RCC 7860 (cell line): ENCODE measurements at regions not wholly inside any gene's neighbourhood (a gene's known extent, or its start where the extent isn't known, plus 50 kb on each side); places are given as distances from the start of the nearest gene placed in this dataset.

ENCODE experiments used
- DNase-seq: peaks from one replicate; pipeline ENCODE4 v3.0.0-alpha.2; 2015; ENCODE audit warnings: low spot score
- FAIRE-seq: peaks from 2 replicates; lab custom pipeline; 2012; peaks lifted over from hg19 to GRCh38; lab: Jason Lieb, UNC

DNA sequence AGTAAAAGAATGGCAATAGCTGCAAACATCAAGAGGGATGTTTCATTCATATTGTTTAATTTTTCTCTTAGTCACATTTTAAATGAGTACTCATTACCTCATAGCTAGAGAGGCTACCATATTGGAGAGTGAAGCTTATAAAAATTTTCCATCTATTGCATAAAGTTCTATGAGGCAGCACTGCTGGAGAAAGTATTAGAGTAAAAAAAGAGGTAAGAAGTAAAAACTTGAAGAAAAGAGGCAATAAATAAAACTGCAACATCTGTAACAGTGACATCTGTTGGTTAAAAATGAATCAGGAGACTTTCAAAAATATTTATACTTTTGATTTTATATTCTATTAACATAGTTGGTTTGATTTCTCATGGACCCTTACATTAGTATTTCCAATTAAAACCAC is 284.5 kb upstream of the SEMA3D start:
- DNase-seq (no peak), FAIRE-seq (no peak)

DNA sequence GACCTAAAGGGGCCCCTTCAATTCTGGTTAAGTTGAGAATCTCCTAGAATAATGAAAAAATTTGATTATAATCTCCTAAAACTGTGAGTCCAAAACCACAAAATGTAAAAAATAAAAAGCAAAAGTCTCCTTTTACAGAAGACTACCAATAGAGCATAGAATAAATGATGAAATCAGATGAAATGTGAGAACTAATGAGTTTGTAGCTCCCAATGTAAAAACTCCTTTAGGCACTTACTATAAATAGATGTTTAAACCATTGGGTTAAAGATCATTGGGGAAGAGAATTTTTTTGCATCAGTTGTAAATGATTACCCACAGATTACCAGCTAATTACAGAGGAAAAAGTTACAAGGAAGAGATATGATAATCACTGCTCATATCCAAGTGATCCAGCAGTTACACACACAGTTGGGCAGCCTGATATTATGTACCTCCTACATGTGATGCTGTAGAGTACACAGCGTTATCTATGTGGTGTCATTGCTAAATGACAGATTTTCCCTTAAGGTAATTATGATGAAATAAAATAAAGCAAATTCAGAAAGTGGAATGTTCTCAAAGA is 282.7 kb upstream of the SEMA3D start:
- no peak for FAIRE-seq
- no peak for DNase-seq

DNA sequence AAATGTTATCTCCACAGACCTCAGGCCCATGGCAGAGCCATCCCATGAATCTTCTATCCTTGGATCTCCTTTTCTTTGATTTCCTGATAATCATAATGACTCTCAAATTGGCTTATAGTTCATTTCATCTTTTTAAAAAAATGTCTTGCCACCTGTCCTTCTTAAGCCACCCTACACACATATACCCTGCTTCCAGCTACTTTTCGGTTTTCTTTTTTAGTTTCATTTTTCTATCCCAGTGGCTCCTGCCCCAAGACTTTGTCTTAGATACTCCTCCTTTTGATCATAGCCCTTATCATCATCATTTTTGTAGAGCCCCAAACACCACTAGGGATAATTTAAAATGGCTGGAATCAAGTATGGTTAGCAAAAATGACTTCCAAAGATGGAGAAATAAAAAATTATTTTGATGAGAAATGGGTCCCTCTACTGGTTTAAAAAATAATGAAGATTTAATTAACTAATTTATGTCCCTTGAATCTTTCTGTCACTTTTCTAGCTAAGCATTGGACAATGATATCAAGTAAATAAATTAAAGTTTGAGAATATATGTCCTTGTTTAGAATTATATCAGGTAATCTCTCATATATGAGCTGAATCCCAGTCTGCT is 277.3 kb upstream of the SEMA3D start:
- DNase-seq: no peak
- FAIRE-seq: no peak

DNA sequence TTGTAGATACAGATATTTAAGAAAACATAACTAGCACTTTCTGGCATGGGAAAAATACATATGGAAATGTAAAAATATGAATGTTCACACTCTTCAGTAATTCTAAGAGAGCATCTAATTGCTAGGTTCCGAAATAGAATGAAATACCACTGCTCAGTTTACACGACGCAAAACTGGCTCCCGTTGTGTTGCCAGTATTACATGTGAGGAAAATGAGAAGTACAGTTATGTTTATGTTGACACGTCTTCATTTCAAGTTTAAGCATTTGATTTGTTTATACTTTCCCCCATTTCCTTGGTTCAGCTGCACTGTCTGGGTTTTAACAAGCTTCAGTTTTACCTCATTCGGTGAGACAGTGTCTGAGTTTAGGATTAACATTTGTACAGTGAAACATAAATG is 275.8 kb upstream of the SEMA3D start:
- DNase-seq (no peak), FAIRE-seq (no peak)

DNA sequence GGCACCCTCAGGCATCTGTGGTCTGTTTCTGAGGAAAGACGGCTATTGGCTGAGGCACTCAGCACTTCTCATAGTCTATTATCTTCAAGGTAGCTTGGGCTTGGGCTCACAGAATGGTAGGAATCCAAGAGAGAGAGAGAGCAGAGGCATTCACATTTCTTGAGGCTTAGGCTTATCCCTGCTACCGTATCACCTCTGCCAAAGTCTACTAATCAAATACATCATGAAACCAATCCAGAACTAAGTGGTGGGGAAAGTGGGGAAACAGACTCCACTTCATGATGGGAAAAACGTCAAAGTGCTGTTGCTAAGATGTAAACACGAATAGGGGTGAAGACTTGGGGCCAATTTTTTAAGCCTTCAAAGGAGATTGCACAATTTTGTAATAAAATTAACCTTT is 271.1 kb upstream of the SEMA3D start:
- FAIRE-seq: no peak
- no peak for DNase-seq

DNA sequence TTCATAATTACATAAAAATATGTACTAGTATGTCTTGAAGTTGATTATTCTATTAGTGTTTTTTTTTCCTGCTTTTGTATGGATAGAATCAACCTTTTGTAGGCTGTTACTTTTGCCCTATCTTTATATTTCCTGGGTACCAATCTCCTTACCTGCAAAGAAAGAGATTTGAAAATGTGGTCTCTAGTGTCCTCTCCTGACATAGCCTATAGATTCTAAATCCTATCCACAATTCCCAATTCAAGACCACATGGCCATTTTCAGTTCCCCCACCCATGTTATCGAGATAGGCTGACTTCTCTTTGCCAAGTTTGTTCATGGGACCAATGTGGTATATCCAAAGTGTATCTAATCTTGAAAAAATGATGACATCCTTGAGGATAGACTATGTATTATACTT is 269.4 kb upstream of the SEMA3D start:
- DNase-seq (no peak), FAIRE-seq (no peak)

DNA sequence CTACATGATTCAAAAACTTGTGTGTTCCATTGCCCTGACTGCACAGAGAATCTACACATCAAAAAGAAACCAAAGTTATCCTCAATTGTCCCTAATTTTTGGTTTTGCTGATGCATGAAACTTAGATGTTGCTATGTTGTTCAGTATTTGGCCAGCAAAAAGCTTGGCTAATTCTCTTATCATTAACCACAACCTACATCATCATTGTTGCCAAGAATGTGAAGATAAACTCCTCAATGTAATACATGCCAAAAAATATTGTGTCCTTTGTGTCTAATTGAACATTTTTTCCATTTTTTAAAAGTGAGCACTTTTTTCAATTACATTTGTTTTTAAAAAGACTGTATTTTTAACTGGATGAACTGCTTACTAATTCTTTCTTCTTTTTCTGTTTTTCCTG is 268.0 kb upstream of the SEMA3D start:
- FAIRE-seq: no peak
- DNase-seq: no peak

DNA sequence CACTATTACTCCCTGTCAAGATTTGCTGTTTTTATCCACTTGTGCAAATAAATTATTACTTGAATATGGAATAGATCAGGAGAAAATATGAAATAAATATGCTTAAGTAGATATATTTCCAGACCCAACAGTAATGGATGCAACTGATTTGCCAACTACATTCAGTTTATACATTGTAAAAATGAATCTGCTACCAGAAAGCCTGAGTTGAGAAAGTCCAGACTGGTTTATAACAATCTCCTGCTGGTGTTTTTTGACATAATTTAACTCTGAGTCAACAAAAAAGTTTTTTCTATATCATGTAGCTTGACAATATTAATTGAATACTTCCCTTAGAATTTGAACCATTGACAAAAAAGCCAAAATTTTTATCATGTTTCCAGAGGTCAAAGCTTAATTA is 265.8 kb upstream of the SEMA3D start:
- no peak for FAIRE-seq
- no peak for DNase-seq

DNA sequence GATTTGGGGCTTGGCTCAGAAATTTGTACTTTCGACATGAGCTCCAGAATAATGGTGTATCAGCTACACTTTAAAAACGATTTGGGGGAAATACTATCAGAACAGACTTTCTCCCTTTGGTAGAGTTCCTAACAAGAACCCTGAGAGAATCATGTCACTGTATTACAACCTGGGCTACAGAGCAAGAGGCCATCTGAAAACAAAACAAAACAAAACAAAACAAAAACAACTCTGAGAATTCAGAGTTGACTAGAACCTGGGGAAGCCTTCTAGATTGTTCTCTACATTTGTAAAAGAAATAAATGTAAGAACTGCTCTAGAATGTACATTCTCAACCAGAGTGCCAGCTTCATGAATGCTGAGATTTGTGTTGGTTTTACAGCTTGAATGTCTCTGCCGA is 262.6 kb upstream of the SEMA3D start:
- FAIRE-seq (no peak), DNase-seq (no peak)

DNA sequence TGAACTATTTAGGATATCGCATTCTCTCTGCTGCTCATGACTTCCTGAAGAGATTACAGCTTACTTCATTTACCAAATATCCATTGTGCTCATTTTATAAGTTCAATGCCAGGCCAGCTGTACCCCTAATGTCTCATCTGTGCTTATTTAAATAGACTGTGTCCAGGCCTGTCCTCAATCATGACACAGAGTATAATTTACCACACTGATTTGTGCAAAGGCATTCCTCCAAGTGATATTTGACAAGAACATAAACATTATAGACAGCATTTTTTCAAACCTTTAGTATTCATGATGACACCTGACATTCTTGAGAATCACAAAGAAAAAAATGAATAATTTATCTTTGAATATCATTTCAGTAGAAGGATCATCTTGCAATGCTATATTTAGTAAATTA is 260.1 kb upstream of the SEMA3D start:
- no peak for DNase-seq
- FAIRE-seq: no peak

DNA sequence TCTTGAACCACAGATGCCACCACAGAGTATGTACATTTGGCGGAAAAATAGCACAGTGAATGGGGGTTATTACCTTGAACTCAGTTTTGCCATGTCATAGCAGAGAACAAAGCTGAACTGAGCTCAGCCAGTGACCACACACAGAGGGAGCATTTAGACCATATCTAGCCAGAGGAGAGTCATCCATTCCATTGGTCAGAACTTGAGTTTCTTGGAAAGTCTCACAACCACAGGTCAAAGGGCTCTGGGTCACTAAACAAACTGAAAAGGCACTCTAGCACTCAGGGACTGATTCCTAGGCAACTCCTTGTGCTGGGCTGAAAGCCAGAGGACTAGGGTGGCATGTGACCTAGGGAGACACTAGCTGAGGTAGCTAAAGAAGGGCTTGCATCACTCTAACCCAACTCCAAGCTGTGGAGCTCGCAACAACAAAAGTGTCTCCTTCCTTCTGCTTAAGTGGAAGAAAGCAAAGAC is 239.7 kb upstream of the SEMA3D start:
- no peak for FAIRE-seq
- no peak for DNase-seq

DNA sequence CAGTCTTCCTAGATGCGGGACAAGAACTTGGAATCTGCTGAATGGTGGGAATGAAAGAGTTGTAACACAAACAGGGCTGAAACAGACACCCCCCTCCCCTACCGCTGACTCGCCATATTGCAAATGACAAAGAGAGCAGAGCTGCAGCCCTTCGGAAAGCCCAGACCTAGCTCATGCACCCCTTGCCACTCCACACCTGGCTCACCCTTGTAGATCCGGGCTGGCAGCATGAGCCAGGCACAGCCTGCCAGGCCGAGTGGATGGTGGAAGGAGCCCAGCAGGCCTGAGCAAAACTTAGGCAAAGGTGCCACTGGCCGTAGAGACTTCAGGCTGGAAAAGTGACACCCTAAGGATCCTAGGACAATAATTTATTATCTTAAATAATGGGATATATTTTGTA is 237.4 kb upstream of the SEMA3D start:
- DNase-seq: no peak
- FAIRE-seq: no peak

DNA sequence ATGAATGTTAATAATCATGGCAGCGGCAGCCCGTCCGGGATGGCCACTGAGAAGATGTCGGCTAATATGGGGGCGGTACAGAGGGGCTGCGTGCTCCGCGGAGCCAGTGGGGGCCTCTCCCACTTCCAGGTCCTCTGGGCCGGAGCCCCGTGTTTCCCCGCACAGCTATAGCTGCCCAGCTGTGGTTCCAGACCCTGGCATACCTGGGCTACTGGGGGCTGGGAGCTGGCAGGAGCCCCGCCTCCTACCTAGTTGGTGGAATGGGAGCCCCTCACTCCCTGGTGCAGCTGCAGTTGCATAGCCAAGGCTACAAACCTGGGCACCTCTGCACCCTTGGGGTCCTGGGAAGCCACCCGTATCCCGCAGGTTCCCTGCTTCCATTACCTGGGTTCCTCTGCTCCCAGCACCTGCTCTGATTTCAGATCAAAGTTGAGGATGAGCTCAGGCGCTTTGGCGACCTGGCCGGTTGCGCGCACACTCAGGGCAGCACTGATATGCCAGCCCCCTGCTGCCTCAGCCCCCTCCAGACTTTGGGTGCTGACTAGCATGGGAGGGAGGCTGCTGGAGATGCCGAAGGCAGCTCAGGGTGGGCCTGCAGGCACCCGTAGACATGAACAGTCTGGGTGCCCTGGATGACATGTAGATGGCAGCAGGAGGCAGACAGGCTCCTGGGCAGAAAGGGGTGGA is 236.5 kb upstream of the SEMA3D start:
- DNase-seq: no peak

DNA sequence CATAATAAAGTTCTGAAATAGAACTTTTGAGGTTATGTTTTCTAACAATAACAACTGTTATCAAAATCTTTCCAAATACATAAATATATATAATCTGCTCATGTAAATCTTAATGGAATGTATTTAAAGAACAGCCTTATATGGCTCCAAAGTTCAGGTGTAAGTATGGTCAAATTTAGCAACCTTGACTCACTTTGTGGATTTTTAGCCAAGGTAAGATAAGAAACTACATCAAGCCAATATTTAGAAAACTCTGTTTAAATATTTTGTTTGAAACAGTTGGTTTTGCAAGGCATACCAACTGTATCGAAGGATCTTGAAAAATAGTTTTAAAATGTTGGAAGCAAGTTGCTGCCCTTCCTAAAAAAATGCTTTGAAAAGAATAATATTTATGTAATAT is 228.9 kb upstream of the SEMA3D start:
- DNase-seq: no peak
- no peak for FAIRE-seq

More for the DNA sequence above, 236.5 kb upstream of the SEMA3D start:
- no peak for FAIRE-seq

DNA sequence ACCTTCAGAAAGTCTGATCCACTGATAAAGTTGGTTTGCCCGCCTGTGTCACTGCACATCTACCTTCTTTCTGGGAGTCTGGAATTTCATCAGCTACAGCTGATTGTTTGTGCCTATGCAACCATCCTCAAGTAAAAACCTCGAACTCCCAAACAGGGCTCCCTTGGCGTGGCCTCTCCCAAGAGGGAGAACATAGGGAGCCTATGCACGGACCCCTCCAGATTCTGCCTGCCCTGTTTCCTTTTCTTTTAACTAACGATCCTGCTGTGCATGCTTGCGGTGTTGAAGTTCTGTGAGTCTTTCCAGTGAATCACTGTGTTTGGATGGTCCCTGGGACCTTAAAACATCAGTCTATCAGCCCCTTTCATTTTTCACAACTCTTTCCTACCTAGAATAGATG is 226.9 kb upstream of the SEMA3D start:
- DNase-seq: no peak
- no peak for FAIRE-seq

DNA sequence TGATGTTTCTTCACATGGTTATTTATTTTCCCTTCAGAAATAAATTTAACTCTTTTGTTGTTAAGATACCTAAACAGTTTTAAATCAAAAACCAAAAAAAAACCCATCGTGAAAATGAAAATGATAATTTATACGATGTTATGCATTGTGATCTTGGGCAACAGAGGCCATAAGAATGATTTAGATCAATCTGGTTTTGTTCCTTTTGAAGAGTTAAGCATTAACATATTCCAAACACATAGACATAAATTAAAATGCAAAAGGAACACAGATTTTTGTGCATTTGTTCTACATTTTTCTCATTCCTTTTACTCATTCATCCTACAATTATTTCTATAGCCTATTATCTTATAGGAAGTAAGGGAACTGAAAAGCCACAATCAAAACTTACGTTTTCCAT is 226.1 kb upstream of the SEMA3D start:
- no peak for DNase-seq
- no peak for FAIRE-seq

DNA sequence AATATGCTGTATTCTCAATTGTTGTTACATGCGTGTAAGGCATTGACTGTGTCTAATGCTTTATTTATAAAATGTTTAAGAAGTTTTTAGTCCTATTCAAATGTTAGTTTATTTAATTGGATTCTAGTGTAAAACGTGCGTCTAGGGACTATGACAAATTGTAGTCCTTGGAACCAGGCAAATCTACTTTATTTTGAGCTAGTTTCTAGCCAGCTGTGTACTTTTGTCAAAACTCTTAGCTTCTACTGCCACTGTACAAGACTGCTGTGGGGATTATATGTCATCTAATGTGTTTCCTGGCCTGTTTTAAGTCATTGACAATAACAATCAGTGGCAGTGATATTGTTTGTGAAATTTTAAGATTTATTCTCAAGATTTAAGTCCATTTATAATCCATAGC is 220.5 kb upstream of the SEMA3D start:
- FAIRE-seq (no peak), DNase-seq (no peak)

DNA sequence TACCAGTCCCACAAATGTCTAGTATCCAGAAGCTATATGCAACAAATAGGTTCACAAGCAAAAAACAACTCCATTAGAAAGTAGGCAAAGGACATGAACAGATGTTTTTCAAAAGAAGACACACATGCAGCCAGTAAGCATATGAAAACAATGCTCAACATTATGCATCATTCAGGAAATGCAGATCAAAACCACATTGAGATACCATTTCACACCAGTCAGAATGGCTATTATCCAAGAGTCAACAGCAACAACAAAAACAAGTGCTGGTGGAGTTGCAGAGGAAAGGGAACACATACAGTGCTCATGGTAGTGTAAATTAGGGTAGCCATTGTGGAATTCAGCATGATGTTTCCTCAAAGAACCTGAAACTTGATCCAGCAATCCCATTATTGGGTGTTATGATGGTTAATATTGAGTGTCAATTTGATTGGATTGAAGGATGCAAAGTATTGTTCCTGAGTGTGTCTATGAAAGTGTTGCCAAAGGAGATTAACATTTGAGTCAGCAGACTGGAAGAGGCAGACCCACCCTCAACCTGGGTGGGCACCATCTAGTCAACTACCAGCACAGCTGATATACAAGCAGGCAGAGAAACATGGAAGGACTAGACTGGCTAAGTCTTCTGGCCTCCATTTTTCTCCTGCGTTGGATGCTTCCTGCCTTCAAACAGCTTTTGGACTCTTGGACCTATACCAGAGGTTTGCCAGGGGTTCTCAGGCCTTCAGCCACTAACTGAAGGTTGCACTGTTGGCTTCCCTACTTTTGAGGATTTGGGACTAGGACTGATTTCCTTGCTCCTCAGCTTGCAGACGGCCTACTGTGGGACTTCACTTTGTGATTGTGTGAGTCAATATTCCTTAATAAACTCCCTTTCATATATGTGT is 218.4 kb upstream of the SEMA3D start:
- no peak for DNase-seq
- FAIRE-seq: no peak

DNA sequence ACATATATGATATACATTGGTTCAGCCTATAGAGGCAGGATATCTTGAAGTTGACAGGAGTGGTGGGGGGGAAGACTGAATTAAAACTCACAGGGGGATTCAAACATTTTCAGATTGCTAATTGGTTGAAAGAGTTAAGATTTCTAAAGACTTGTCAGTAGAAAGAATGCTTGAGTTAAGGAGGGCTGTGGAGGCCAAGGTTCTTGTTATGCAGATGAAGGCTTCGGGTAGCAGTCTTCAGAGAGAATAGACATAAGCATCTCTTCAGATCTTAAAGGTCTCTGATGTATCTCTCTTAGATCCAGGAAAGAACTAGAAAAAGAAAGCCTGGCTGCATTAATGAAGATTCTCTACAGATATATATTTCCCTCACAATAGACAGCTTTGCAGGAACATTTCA is 209.8 kb upstream of the SEMA3D start:
- DNase-seq: no peak
- no peak for FAIRE-seq

DNA sequence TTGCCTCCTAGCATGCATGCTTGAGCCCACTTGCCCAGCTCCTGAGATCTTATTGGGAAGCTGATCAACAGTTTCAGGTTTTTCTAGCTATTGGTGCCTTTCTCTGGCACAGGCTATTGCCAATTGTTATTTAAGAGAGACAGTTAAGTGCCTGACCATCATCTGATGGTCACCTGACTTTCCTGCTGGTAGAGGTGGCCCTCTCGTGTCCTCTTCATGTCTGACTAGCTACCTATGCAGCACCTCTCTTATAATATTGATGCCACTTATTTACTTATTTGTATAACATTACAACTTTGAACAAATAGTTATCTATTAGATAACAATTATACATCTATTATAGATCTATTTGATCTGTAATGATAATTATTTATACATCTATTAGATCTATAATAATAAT is 205.9 kb upstream of the SEMA3D start:
- no peak for FAIRE-seq
- DNase-seq: no peak

DNA sequence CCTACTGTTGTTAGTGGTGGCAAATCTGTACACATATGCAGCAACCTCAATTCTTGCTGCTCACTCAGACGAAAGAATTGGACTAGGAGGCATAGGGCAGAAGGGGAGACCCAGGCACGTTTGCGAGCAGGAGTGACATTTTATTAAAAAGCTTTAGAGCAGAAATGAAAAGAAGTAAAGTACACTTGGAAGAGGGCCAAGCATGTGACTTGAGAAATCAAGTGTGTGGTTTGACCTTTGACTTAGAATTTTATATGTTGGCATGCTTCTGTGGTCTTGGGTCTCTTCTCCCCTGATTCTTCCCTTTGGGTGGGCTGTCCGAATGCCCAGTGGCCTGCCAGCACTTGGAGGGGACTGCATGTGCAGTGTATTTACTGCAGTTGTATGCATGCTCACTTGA is 205.5 kb upstream of the SEMA3D start:
- DNase-seq (no peak), FAIRE-seq (no peak)

DNA sequence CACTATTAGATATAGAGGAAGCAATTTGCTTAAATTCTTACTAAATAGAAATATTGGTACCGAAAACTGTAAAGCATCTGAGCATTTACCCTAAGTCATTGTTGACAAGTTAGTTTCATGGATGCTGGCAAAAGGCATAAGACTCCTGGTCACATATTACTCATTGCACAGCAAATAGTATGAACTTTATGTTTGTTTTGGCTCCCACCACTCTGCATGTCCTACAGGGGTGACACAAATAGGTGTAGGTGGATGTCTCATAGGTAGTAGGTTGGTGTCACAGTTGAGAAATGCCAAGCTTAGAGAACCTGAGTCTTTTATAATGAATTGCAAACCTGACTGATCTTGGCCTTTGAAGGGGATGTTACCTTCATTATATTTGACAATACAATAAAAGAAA is 199.6 kb upstream of the SEMA3D start:
- no peak for FAIRE-seq
- DNase-seq: no peak
